ENCODE measurements at regions not wholly inside any gene's neighbourhood (a gene's known extent, or its start where the extent isn't known, plus 50 kb on each side); places are given as distances from the start of the nearest gene placed in this dataset.

DNA sequence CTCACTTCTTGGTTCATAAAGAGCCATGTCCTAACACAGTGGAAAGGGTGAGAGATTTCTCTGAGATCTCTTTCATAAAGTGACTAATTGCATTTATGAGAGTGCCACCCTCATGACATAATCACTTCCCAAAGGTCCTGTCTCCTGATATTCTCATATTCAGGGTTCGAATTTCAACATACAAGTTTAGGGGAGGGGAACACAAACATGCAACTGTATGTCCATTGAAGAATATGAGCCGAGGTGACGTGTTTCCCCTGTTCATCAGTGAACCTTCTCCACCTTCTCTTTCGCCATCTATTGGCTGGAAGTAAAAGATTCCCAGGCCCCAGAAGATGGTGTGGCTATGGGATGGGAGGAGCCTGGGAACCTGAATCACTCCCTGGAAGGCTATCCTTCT is 354.2 kb upstream of the ATP2B1 start:
- DNase-seq (ENCODE audit: extremely low read depth, low read depth, low spot score), result no peak

DNA sequence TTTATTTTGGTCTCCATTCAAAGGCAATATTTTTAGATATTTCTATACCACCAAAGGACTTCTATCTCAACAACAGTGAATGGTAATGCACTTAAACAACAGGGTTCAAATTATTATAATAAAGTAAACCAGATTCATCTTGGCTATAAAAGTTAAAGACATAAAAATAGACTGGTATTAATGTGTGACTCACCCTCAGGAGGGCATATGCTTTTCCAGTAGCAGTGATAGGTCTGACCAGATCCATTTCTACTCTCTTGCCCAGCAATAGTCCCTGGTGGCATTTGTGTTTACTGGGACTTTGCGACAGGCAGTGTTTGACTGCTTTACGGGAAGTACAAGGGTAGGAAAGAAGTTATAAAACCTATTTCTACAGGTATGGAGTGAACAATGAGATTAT is 353.2 kb upstream of the ATP2B1 start:
- no peak for DNase-seq (ENCODE audit: extremely low read depth, low read depth, low spot score)

DNA sequence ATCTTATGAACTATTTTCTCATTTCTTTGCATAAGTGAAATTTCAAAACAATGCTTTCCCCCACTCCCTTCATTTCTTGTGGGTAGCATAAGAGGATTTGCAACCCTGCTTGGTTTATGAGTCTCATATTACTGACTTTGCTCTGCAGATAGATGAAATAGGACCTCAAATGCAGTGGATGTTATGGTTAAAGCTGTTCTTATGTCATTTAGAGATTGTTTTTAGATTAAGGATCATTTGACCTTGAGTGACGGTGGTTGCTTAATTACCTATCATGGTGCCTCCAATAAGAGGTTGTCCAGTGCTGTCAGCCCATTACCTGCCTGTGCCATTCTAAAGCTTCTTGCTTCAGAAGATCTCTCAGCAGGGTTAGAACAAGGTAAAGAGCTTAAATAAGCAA is 351.4 kb upstream of the ATP2B1 start:
- DNase-seq (ENCODE audit: extremely low read depth, low read depth, low spot score), result no peak

DNA sequence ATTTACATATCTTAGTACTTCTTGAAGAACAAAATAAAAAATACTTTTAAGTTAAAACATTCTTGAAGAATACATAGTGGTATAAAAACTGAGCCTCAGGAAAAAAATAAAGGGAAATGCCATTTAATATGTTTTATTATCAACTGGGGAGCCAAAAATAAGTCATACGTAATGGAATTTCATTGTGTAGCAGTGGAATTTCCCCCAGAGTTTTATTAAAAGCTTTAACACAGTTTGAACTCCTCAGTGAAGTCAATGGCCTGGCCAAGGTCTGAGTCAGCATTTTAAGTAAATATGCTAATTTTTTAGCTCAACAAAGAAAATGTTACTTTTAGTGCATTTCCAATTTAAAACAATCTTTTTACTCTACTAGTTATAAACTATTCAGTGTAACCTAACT is 350.1 kb upstream of the ATP2B1 start:
- peak; percentile 76 for DNase-seq (ENCODE audit: extremely low read depth, low read depth, low spot score)

DNA sequence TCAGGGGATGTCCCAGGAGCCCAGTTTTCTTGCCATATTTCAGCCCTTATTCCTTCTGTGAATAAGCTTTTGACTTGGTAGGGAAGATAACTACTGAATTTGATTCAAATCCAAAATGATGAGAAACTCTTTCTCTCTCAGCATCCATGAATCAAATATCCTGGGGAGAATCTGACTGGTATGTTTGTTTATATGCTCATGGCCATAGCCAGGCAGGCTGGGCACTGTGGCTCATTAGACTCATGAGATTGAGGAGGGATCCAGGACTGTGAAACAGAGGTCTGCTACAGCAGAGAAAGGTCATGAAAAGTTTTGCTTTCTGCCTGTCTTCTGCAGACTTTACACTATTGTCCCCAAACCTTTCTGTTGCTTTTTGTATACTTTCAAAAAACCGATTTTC is 346.4 kb upstream of the ATP2B1 start:
- DNase-seq (ENCODE audit: extremely low read depth, low read depth, low spot score), result no peak

DNA sequence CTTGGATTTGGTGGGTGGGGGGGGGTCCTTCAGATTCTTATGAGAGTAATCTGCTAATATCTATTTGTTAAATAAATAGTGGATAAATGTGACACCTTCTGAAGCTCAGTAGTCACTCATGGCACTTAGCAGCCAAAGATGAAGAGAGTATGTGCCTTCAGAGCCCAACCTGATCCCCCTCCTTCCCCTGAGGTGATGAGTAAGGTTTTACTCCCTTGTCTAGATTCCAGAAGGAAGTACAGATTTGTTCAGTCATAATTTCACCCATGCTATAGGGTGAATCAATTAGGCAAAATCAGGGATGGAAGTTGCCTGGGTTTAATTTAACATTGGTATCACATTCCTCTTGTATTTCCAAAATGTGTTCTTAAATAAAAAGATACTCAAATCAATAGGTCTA is 340.3 kb upstream of the ATP2B1 start:
- DNase-seq (ENCODE audit: extremely low read depth, low read depth, low spot score), result no peak

DNA sequence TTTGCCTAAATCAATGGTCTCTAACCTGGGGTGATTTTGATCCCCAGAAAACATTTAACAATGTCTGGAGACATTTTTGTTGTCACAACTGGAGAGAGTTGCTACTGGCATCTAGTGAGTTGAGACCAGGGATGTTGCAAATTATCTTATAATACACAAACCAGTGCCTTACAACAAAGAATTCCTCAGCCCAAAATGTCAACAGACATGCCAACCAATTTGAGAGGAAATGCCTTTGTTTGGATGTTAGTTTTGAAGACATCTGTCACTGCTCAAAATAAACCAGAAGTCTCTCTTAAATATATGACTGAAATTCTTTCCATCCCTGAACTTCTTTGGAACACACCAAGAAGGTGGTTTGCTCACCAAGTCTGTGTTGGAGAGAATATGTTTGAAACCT is 336.9 kb upstream of the ATP2B1 start:
- no peak for DNase-seq (ENCODE audit: extremely low read depth, low read depth, low spot score)

DNA sequence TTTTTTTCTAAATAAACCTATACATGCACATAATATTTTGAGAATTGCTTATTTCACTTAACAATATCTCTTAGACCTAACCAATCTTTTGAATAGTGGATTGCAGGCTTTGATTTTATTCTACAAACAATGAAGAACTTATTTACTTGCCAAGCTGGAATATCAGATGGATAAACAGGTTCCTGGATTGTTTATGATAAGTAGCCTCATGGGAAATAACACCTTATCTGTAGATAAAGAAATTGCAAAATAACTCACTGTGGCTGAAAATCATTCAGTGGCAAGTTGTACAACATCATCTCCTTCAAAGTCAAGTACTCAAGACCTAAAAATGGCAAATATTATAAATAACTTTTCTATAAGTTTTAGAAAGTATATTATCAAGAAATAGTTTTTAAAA is 335.4 kb upstream of the ATP2B1 start:
- no peak for DNase-seq (ENCODE audit: extremely low read depth, low read depth, low spot score)

DNA sequence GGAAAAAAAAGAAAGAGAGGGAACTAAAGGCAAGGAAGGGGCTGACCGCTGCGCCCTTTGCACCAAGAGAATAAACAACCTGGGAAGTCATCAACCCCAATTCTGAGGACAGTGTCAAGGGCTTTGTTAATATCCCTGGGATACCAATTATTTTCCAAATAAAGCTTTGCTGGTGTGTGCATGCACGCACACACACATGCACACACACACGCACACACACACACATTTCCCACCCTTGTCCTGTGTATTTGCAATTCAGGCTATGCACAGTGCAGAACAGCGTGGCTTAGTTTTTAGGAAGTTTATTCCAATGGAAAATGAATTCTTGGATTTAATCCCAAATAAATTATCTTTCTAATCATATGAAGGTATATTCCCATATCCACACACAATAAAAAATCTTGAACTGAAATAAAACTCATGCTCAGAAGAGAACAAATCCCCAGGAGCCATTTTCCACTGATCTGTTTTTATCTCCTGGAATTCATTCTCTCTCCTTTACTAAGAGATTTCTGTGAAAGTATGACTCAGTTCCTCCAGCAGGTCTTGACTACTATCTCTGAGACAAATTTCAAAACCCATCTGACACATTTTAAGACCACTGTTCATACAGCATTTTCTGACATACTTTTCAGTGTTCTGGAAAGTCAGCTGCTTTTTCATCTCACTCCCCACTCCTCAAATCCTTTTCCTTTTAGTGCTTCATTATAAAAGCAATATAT is 334.4 kb upstream of the ATP2B1 start:
- DNase-seq (ENCODE audit: extremely low read depth, low read depth, low spot score), result no peak

DNA sequence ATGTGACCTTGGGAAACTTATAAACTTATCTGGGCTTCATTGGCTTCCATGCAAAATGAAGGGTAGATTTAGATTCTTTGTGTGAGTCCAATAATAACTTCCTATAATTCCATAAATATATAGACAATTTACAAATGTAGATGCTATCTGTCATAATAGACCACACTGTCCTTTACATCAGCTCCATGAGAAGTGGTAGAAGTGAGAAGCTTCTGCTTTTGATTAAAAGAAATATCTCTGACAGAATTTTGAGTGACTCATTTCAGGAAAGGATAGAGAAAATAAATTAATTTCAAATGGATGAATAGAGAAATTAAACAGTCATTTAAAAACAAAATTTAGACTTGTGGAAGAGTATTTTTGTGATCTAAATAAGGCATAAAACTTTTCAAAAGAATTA is 329.7 kb upstream of the ATP2B1 start:
- no peak for DNase-seq (ENCODE audit: extremely low read depth, low read depth, low spot score)

DNA sequence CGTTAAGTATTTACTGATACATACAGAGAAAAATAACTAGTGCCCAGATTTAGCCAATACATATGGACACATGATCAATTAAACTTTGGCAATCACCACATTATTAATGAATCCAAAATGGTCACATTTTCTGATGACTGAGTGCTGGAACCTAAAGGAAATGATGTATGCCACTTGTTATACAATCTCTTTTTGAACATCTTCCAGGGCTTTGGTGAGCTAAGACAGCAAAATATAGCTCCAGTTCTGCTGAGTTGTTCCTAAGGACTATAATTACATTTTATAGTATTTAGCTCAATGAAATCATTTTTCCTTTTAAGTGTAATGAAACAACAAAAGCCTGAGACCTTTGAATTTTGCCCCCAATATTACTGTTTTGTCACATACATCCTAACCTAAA is 329.1 kb upstream of the ATP2B1 start:
- no peak for DNase-seq (ENCODE audit: extremely low read depth, low read depth, low spot score)

DNA sequence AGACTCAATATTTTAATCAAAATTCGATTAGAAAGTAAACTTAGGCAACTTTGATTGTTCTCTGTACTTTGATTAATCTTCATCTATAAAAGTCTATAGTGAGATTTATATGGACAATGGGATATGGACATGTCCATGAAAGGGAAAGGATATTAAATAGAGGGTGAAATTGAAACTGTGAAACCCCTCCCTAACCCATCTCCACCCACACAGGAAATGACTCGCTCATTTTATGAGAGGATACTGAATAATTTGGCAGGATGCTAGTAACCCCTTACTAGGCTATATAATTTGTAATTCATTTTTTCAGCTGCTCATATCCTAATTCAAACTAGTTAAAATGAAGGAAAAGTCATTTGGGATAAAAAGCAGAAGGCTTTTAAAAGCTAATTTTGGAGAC is 328.0 kb upstream of the ATP2B1 start:
- no peak for DNase-seq (ENCODE audit: extremely low read depth, low read depth, low spot score)

DNA sequence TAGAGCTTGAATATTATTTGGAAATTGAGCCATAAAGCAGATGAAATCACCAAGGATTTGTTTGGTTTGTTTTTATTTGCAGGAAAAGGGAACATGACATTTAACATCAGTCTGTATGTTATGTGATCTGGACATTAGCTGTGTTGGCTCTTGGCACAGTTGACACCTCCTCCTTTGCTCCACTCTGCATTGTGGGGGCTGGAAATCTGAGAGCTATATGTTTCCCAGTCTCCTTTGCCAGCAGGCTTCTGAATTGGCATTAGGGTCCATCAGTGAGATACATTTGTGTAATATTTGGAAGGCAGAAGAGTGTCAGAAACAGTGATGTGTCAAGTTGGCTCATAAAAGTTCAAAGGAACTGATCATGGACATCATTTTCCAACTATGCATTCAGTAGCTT is 322.1 kb upstream of the ATP2B1 start:
- no peak for DNase-seq (ENCODE audit: extremely low read depth, low read depth, low spot score)

DNA sequence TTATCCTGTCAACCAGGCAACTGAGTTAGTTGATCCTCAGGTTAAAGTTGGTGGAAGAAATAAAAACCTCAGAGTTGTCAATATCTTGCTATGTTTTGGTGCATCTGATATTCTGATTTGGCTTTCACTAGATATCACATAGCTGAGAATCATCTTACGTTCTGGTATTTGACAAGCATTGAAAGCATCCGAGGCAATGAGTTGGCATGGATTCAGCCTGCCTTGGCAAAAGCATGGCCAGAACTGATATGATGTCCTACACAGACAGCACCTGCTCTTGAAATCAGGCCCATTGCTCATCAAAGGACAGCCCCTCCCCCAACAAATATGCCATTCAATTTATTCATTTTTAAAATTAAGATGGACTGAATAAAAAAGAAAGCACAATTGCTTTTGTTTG is 320.7 kb upstream of the ATP2B1 start:
- DNase-seq (ENCODE audit: extremely low read depth, low read depth, low spot score), result no peak

DNA sequence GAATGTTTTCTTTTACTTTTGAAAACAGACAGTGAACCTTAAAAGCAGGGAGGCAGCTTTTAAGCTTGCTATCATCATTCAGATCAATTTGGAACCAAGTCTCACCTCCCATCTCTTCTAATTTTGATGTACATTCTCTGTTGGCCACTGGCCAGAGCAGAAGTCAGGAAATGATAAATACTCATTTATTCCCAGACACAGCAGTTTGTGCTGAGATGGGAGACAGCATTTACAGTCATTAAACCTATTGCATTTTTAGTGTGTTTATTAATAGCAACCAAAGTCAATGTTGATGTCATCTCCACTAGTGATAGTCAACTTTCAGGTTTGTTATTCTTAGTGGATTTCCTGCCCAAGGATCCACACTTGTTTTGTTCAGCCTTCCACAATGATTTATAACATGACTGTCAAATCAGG is 320.0 kb upstream of the ATP2B1 start:
- no peak for DNase-seq (ENCODE audit: extremely low read depth, low read depth, low spot score)

DNA sequence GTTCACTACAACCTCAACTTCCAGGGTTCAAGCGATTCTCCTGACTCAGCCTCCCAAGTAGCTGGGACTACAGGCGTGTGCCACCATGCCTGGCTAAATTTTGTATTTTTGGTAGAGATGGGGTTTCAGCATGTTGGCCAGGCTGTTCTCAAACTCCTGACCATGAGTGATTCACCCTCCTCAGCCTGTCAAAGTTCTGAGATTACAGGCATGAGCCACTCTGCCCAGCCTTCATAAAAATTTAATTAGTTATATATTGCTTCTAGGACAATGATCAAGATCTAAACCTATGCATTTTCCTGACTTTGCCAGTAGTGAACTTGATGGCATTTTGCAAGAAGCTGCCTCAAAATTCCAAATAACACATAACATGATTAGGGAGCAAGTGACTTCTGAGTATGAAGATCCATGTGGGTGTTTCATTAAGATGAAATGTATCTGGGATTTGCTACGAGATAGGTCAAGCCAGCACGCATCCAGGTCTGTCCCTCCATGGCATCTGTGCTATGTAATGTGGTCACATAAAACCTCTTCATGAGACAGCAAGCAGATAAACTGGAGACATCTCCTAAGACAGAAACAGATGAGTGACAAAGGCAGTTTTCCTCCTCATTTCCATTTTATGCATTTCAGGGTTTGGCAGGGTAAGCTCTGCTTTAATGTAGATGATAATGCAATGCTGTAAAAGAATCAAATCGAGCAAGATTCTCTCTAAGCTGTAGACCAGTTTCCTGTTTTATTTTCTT is 319.4 kb upstream of the ATP2B1 start:
- DNase-seq (ENCODE audit: extremely low read depth, low read depth, low spot score), result no peak

DNA sequence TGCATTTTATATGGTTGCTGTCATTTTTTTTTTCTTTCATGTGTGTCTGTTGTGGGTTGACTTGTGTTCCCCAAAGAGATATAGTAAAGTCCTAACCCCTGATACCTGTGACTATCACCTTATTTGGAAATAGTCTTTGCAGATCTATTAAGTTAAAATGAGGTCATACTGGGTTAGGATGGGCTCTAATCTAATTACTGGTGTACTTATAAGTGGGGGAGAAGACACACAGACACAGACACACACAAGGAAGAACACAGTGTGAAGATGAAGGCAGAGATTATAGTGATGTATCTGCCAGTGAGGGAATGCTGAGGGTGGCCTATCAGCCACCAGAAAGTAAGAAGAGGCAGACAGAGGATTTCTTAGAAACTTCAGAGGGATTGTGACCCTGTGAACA is 318.4 kb upstream of the ATP2B1 start:
- no peak for DNase-seq (ENCODE audit: extremely low read depth, low read depth, low spot score)

DNA sequence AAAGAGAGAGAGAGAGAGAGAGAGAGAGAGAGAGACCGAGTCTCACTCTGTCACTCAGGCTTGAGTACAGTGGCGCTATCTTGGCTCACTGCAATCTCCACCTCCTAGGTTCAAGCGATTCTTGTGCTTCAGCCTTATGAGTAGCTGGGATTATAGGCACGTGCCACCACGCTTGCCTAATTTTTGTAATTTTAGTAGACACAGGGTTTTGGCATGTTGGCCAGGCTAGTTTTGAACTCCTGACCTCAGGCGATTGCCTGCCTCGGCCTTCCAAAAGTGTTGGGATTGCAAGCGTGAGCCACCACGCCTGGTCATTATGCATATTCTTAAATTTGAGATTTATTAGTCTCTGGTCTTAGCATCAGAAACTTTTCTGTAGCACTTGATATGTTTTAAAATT is 317.9 kb upstream of the ATP2B1 start:
- no peak for DNase-seq (ENCODE audit: extremely low read depth, low read depth, low spot score)

DNA sequence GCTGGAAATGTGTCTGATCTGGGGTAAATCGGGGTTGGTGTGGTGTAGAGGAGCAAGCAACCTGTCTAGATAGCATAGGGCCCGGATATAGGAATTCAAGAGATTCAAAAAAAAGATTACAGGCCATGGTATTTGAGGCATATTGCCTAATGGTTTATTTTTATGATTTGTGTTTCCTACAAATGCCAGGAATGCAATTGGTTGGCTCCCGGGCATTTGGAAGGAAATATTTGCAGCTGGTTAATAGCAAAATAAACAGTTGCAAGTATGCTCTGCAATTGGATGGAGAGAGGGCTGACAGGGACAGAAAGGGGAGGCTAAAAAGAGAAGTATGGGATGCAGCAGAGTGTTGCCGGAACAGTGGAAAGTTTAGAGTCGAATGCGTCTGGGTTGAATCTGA is 315.6 kb upstream of the ATP2B1 start:
- DNase-seq (ENCODE audit: extremely low read depth, low read depth, low spot score), result no peak

DNA sequence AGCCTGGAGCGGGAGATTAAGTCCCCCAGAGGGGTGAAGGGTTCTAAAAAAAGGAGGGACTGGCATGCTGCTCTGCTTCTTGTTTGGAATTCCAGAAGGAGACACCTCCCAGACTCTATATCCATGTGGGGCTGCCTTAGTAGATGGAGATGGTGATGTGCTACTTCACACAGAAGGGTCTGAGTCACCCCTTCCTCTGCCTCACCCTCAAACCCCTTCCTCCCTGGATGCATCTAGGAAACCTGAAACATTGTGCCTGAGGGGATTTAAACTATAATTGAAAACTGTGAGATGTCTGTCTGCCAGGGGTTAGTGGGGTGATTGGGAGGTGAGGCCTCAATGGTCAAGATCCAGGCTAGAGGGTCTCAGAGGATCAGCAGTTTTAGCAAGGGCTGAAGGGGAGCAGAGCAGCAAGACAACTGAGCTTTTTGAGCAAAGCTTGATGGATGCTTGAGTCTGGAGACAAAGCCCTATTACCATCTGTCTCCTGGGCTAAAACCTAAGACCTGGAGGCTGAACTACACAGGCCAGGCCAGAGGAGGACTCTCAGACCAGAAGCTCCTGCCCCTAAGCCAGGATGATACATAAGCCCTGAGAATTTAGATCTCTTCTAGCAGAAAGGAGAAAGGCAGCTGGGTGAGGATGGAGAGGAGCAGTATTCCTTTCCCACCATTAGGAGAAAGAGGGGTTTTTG is 314.7 kb upstream of the ATP2B1 start:
- DNase-seq (ENCODE audit: extremely low read depth, low read depth, low spot score), result no peak

DNA sequence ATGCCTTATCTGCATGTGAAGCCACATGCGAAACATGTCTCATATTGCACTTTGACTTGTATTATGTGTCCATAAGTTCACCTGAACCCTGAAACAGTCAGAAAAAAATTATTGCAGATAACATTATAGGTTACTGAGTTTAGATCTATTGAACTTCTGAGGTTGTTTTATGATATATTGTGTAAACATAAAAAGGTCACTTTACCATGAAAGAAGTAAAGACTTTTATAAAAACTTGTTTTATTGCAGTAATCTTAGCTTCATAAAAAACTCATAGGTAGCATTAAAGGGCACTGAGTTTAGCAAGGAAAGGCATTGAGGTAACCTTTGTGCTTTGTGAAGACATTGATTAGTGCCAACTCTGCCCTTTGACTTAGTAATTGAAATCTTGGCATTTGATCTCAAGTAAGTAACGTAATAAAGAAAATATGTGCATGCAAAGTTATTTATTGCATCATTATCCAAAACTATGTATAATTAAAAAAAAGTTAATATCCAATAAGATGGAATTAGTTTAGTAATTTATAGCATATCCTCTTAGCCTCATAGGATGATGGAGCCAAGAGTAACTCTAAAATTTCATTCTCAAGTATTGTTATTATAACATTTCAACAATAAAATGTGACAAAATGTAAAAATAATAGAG is 313.3 kb upstream of the ATP2B1 start:
- DNase-seq (ENCODE audit: extremely low read depth, low read depth, low spot score), result no peak

DNA sequence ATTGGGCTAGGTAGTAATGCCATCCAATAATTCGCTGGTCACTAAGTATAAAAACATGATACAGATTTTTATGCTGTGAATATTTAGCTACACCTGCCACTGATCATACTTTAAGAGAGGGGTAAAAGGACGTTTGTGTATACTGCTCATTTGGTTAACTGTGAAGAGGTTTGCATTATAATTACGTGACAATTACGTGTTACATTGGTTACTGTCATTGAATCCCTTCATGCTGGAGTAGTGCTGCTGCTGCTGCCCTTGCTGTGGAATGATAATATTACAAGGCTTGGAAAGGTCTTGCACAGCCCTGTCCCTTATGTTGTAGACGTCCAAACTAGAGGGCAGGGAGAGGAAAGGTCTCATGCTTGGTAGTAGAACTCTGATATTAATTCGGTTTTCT is 312.2 kb upstream of the ATP2B1 start:
- no peak for DNase-seq (ENCODE audit: extremely low read depth, low read depth, low spot score)

Data from glomerular endothelial cell (primary cell).